Liver (tissue), 8 donors: ENCODE measurements at regions not wholly inside any gene's neighbourhood (a gene's known extent, or its start where the extent isn't known, plus 50 kb on each side); places are given as distances from the start of the nearest gene placed in this dataset.

ENCODE experiments used
- DNase-seq: peaks from one replicate; pipeline ENCODE4 v3.0.0-alpha.2; 2017; ENCODE audit warnings: low spot score
- H3K27ac ChIP-seq, 2 donors: one replicate each; pipeline ENCODE4 v1.7.0; 2013; ENCODE audit warnings: inconsistent platforms in 2 of 2, low read length in 2 of 2, control low read depth in 1 of 2, low read depth in 1 of 2, mild to moderate bottlenecking in 1 of 2
- H3K27me3 ChIP-seq, 4 donors: one replicate each; pipeline versions ENCODE4 v1.6.1 to v1.7.0; 2013; ENCODE audit warnings: low read length in 3 of 4, inconsistent platforms in 1 of 4, mild to moderate bottlenecking in 1 of 4, moderate library complexity in 1 of 4; ENCODE audit not compliant: control insufficient read depth in 4 of 4, insufficient read depth in 4 of 4
- H3K36me3 ChIP-seq, 4 donors: one replicate each; pipeline versions ENCODE4 v1.6.1 to v1.7.0; 2013; ENCODE audit warnings: low read length in 3 of 4, mild to moderate bottlenecking in 3 of 4, low read depth in 1 of 4, moderate library complexity in 1 of 4; ENCODE audit not compliant: control insufficient read depth in 4 of 4, insufficient read depth in 3 of 4
- H3K4me1 ChIP-seq, 4 donors: one replicate each; pipeline versions ENCODE4 v1.6.1 to v1.7.0; 2013; ENCODE audit warnings: low read length in 3 of 4, mild to moderate bottlenecking in 3 of 4, moderate library complexity in 1 of 4; ENCODE audit not compliant: control insufficient read depth in 4 of 4, insufficient read depth in 4 of 4
- H3K4me3 ChIP-seq, 3 donors: one replicate each; pipeline versions ENCODE4 v1.6.1 to v1.7.0; 2013; ENCODE audit warnings: low read length in 3 of 3, control low read depth in 1 of 3, low read depth in 1 of 3, mild to moderate bottlenecking in 1 of 3
- H3K9ac ChIP-seq, 2 donors: one replicate each; pipeline ENCODE4 v1.7.0; 2013; ENCODE audit warnings: low read length in 2 of 2, mild to moderate bottlenecking in 2 of 2, moderate library complexity in 2 of 2, control low read depth in 1 of 2, low read depth in 1 of 2
- H3K9me3 ChIP-seq, 4 donors: one replicate each; pipeline versions ENCODE4 v1.6.1 to v1.7.0; 2013; ENCODE audit warnings: low read length in 3 of 4; ENCODE audit not compliant: control insufficient read depth in 4 of 4
- ATF3 ChIP-seq: IDR thresholded peaks from 2 replicates; pipeline ENCODE4 v1.6.1; 2016; ENCODE audit warnings: antibody characterized with exemption
- CTCF ChIP-seq: fragments of 150-350 bp; IDR thresholded peaks from 2 replicates; pipeline ENCODE4 v1.5.1; 2017; ENCODE audit warnings: improper control_type of control experiment, low read depth, low read length; ENCODE audit not compliant: missing input control
- EGR1 ChIP-seq, 2 donors: IDR thresholded peaks; 2 replicates each; pipeline ENCODE4 v1.6.1; 2016 to 2018; ENCODE audit warnings: antibody characterized with exemption in 2 of 2, low read depth in 2 of 2
- FOXA2 ChIP-seq: IDR thresholded peaks from 2 replicates; pipeline ENCODE4 v1.6.1; 2016; ENCODE audit warnings: antibody characterized with exemption
- GABPA ChIP-seq, 2 donors: IDR thresholded peaks in 1 of 2; conservative IDR thresholded peaks in 1 of 2; 2 replicates each; pipeline ENCODE4 v1.6.1; 2016; ENCODE audit warnings: antibody characterized with exemption in 2 of 2, mild to moderate bottlenecking in 1 of 2, moderate library complexity in 1 of 2
- HNF4A ChIP-seq, 2 donors: conservative IDR thresholded peaks; 2 replicates each; pipeline ENCODE4 v1.6.1; 2016; ENCODE audit warnings: antibody characterized with exemption in 2 of 2, mild to moderate bottlenecking in 2 of 2
- JUND ChIP-seq, 2 donors: IDR thresholded peaks; 2 replicates each; pipeline ENCODE4 v1.6.1; 2016; ENCODE audit warnings: antibody characterized with exemption in 2 of 2
- MAX ChIP-seq: IDR thresholded peaks from 2 replicates; pipeline ENCODE4 v1.6.1; 2016; ENCODE audit warnings: antibody characterized with exemption
- NR2F2 ChIP-seq: IDR thresholded peaks from 2 replicates; pipeline ENCODE4 v1.6.1; 2016; ENCODE audit warnings: antibody characterized with exemption
- RAD21 ChIP-seq, 2 donors: IDR thresholded peaks; 2 replicates each; pipeline ENCODE4 v1.6.1; 2016; ENCODE audit warnings: antibody characterized with exemption in 2 of 2, mild to moderate bottlenecking in 2 of 2
- RXRA ChIP-seq, 2 donors: IDR thresholded peaks; 2 replicates each; pipeline ENCODE4 v1.6.1; 2017 to 2018; ENCODE audit warnings: antibody characterized with exemption in 2 of 2, mild to moderate bottlenecking in 1 of 2
- SP1 ChIP-seq: IDR thresholded peaks from 2 replicates; pipeline ENCODE4 v1.6.1; 2018; ENCODE audit warnings: antibody characterized with exemption, mild to moderate bottlenecking
- TAF1 ChIP-seq: conservative IDR thresholded peaks from 2 replicates; pipeline ENCODE4 v1.6.1; 2016; ENCODE audit warnings: antibody characterized with exemption, mild to moderate bottlenecking
- YY1 ChIP-seq: IDR thresholded peaks from 2 replicates; pipeline ENCODE4 v1.6.1; 2016; ENCODE audit warnings: antibody characterized with exemption, mild to moderate bottlenecking
- ZBTB33 ChIP-seq: IDR thresholded peaks from 2 replicates; pipeline ENCODE4 v1.6.1; 2016; ENCODE audit warnings: antibody characterized with exemption
- WGBS: extraction: QIAGEN DNeasy Blood & Tissue Kit; methylation state at CpG from one replicate; pipeline ENCODE4 v1.1.7; 2013; 5-methylcytosine and 5-hydroxymethylcytosine counted together
- donor health status: healthy.
- donor health status: healthy.
- donor health status: healthy.
- donor health status: healthy.
- donor health status: healthy.

- no peaks in the 10 kb centered on the region for H3K9me3 ChIP-seq
- DNase-seq = no peak
- no peak overlapping the region for H3K4me3 ChIP-seq
- 93% methylated on average over 8 of the region's 8 CpGs for WGBS
- no peak for TF ChIP-seq JUND (IDR thresholded peaks at IDR 0.05)
- TF ChIP-seq RAD21 (IDR thresholded peaks at IDR 0.05) = no peak
- TF ChIP-seq SP1 = no peak
- H3K27ac ChIP-seq = no peak overlapping the region
- no peaks in the 10 kb centered on the region for H3K4me1 ChIP-seq
- H3K27me3 ChIP-seq = peaks cover 0 to 11% (median 0%) of the 10 kb centered on the region in 4 donors
- no peaks in the 10 kb centered on the region for H3K36me3 ChIP-seq
- H3K9ac ChIP-seq = no peak overlapping the region
Measured at GRCh38 chr17:79243996-79244395, 169.4 kb downstream of the ENGASE start.

DNA sequence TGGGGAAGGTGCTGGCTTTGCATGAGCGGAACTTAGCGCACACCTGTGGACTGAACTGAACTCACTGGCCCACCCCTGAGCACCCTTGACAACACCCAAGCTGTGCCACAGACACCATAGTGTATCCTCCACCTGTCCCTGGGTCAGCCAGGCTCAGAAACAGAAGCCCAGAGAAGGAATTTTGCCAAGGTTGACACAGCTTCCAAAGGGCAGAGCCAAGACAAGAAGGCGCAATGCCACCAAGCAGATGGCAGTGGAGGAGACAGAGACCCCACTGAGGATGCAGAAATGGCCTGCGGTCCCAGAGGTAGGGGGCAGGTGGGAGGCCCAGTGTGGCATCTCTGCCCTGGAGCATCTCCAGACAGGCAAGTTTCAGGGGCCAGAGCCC is 169.0 kb downstream of the ENGASE start:
- Histone ChIP-seq H3K4me3 (no peak overlapping the region), H3K27ac (no peak overlapping the region), H3K9me3 (no peaks in the 10 kb centered on the region), H3K36me3 (no peaks in the 10 kb centered on the region), H3K9ac (no peak overlapping the region), H3K4me1 (no peaks in the 10 kb centered on the region), H3K27me3 (peaks cover 0 to 11% (median 0%) of the 10 kb centered on the region in 4 donors)
- 93% methylated on average over 4 of the region's 4 CpGs for WGBS
- no peak for DNase-seq
- TF ChIP-seq YY1 = no peak
- no peak for TF ChIP-seq EGR1 (IDR thresholded peaks at IDR 0.05; ENCODE audit: low read depth in 2 of 2)
- no peak for TF ChIP-seq JUND (IDR thresholded peaks at IDR 0.05)
- TF ChIP-seq NR2F2 = no peak
- TF ChIP-seq HNF4A (conservative IDR thresholded peaks at IDR 0.05) = no peak
- no peak for TF ChIP-seq GABPA (IDR thresholded peaks at IDR 0.05 in 1 of 2, conservative IDR thresholded peaks at IDR 0.05 in 1 of 2)

DNA sequence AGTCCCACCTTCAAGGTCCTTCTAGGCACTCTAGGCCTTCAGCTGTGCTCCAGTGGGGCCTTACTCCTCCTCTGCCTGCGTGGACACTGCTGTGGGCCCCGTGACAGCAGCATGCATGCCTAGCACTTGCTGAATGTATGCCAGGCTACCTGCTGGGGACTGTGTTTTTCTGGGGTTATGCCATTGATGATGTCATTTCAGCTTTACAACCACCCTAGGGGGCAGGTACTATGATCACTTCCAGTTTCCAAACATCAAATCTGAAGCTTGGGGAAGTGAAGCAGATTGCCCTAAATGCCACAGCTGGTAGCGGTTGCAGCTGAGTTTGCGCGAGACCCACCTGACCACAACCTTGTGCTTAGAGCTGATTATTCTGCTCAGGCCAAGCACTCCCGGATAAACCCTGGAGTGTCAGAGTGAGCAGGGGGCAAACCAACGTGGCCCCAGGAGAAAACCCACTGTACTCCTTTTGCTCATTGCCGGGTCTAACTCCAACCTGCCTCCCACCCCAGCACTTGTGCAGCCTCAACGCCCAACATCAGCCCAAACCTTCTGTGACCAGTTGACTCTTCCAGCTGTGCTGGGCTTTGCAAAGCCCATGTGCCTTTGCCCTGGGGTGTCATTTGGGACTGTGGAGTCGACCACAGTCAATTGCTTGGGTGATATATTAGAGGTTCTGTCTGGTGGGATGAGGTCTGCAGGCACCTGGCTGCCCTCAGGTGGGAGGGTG is 168.4 kb downstream of the ENGASE start:
- Histone ChIP-seq H3K36me3 (no peaks in the 10 kb centered on the region), H3K9ac (no peak overlapping the region), H3K27ac (no peak overlapping the region), H3K27me3 (peaks cover 0 to 11% (median 0%) of the 10 kb centered on the region in 4 donors), H3K4me1 (no peaks in the 10 kb centered on the region), H3K4me3 (no peak overlapping the region), H3K9me3 (no peaks in the 10 kb centered on the region)
- no peak for DNase-seq
- WGBS = 68% methylated on average over 10 of the region's 10 CpGs
- no peak for TF ChIP-seq NR2F2
- no peak for TF ChIP-seq GABPA (IDR thresholded peaks at IDR 0.05 in 1 of 2, conservative IDR thresholded peaks at IDR 0.05 in 1 of 2)
- no peak for TF ChIP-seq RAD21 (IDR thresholded peaks at IDR 0.05)
- TF ChIP-seq JUND (IDR thresholded peaks at IDR 0.05) = no peak
- no peak for TF ChIP-seq TAF1
- TF ChIP-seq FOXA2 = no peak
- no peak for TF ChIP-seq MAX
- no peak for TF ChIP-seq ATF3
- TF ChIP-seq RXRA (IDR thresholded peaks at IDR 0.05) = no peak
- TF ChIP-seq HNF4A (conservative IDR thresholded peaks at IDR 0.05) = no peak
- TF ChIP-seq YY1 = no peak
- no peak for TF ChIP-seq CTCF
- no peak for TF ChIP-seq EGR1 (IDR thresholded peaks at IDR 0.05; ENCODE audit: low read depth in 2 of 2)
- TF ChIP-seq SP1 = no peak
- no peak for TF ChIP-seq ZBTB33
